LHCN-M2 (cell line): ENCODE measurements at regions not wholly inside any gene's neighbourhood (a gene's known extent, or its start where the extent isn't known, plus 50 kb on each side); places are given as distances from the start of the nearest gene placed in this dataset.

Experiments used
- DNase-seq: peaks from one replicate; pipeline ENCODE4 v3.0.0-alpha.2; 2012; ENCODE audit warnings: low read depth

DNA sequence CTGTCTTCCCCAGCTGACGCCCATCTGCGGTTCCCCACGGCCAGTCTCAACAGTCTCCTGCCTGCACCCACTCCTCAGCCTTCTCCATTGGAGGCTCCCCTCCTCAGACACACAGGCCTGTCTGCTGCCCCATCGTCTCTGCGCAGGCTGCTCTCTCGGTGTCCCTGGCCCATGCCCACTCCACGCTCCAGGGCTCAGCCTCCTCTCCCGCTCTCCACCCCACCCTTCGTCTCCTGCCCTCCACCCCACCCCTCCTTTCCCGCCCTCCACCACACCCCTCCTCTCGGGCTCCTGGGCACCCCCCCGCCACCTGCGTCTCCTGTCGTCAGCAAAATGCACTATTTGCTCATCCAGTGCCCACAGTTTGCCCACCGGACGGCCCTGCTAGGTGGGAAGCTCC lies 119.6 kb upstream of the DIO3 start:
- DNase-seq: no peak

DNA sequence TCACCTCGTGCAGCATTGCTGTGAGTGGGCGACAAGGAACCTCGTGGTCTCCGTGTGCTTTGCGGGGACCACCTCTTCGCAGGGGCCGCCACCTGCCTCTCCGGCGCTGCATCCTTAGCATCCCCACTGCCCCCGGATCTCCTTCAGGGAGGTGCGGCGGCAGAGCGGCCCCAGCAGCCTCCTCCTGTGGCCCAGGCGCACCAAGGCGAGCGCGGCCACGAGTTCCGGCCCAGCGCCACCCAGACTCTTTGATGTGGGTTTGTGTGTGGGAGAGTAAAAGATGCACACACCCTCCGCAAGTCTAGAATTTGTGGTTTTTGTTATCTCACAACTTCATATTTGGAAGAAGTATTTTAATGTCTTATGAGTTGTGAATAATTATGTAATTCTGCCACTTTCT lies 118.8 kb upstream of the DIO3 start:
- DNase-seq: no peak

DNA sequence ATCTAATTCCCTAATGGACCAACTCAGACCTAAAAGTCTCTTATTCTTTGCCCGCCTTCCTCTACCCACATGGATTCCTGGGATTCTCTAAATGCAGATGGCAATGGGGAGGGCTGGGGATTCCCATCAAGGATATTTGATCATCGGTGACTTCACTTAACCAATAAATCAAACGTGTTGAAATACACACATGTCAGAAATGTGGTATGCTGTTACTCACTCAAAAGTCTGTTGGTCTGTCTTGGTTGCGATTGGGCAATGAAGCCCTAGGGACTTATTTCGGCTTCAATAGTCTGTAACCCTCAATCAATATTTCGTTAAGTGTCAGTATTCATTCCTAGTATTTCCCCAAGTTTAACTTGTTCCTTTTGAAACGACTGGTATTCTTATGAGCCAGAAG lies 117.2 kb upstream of the DIO3 start:
- peak; percentile 6 for DNase-seq

DNA sequence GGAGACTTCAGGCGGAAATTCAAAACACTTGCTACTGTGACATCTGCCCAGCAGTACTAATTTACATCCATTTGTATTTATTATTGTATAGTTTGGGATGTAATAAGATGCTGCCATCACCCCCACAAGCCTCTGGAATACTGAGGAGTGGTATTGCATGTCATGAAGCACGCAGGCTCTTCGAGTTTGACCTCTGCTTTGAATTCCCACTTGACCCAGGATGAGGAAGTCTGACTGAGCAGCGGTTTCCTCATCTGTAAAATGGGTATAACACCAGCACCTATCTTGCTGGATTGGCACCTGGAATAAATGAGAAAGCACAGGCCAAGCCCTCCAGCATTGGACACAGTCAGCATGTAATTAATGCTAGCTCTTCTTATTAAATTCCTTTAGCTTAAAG lies 116.0 kb upstream of the DIO3 start:
- DNase-seq: no peak

DNA sequence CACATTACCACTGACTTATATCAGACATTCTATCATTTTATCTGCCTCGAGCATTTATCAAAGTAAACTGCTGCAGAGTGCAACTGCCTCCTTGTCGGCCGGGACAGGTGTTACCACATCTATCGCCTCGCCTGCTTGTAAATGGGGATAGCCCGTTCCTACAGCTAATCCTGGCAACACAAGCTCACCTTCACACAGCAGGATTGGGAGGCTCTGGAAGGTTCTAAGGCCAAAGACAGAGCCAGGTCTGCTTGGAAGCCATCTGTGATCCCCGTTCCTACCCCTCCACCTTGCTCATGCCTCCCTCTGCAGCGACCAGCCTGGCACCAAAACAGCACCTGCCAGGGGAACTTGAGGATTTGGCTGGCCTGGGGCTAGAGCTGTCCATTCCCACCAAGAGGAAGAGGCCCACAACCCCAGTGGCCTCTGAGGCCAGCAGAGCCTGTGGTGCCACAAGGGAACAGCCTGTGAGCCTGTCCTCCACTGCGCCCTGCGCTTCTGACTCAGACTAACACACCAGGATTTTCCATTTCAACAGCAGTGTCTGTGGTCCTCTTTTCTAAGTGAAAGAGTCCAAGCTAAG lies 114.8 kb upstream of the DIO3 start:
- no peak for DNase-seq

DNA sequence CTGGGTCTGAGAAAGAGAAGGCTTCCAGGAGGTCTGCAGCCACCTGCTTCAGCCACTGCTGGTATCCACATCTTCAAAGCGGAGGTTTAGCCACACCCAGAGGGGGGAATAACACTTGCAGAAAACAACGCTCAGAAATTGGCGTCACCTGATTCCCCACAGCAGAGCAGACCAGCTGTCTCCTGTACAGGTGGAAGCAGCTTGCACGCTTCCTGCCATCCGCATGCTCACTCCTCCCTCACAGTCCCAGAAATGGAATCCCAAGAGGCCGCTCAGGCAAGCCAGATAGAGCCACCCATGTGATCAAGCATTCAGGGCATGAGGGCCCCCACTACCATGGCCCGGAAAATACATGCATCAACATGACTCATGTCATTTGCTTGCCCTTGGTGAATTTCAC lies 112.2 kb upstream of the DIO3 start:
- no peak for DNase-seq

DNA sequence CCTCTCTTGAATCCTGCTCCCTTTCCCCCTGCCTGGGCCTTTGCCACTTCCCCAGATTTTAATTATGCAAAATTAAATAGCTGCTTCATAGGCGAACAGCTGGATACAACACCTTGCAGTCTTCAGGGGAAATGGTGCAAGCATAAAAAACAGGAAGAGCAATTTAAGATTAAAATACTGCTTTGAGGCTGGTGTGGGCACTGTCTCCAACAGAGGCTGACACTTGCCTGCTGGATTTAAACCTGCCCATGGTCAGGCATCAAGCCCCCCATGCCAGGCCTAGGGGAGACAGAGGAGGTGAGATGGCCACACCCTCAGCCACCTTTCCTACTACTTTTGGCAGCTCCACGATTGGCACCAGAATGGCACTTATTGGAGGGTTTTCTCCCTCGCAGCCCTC lies 110.1 kb upstream of the DIO3 start:
- DNase-seq: no peak

DNA sequence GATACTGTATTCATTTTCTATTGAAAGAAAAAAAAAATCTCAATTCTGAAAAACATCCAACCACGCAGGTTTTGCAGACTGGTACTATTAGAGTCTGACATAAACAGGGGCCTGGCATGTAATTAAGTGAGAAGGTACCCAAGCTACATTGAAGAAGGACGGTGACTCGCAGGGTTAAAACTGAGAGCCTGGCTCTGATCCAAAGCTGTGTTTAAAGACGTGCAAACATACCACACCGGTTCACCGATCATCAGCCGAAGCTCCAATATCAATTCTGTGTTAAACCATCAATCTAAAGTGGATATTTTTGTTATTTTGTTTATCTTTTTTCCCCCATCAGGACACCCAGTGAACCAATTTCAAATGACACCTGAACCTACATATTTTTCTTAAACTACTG lies 108.1 kb upstream of the DIO3 start:
- no peak for DNase-seq

DNA sequence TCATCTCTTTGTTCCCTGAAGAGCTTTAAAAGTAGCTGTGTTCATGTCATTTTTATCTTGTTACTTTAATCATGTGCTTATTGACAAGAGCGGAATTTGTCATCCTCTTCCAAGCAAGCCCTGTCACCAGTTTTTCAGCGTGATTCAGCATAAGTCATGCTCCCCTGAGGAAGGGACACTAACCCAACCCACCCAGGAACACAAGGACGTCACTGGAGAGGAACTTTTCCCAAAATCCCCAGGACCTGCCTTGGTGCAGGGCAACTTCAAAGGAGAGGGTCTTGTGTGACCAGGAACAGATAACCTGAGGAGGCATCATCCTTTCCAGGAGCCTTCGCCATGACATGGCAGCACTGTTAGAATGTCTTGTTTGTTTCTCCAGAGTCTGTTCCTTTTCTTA lies 107.1 kb upstream of the DIO3 start:
- no peak for DNase-seq

DNA sequence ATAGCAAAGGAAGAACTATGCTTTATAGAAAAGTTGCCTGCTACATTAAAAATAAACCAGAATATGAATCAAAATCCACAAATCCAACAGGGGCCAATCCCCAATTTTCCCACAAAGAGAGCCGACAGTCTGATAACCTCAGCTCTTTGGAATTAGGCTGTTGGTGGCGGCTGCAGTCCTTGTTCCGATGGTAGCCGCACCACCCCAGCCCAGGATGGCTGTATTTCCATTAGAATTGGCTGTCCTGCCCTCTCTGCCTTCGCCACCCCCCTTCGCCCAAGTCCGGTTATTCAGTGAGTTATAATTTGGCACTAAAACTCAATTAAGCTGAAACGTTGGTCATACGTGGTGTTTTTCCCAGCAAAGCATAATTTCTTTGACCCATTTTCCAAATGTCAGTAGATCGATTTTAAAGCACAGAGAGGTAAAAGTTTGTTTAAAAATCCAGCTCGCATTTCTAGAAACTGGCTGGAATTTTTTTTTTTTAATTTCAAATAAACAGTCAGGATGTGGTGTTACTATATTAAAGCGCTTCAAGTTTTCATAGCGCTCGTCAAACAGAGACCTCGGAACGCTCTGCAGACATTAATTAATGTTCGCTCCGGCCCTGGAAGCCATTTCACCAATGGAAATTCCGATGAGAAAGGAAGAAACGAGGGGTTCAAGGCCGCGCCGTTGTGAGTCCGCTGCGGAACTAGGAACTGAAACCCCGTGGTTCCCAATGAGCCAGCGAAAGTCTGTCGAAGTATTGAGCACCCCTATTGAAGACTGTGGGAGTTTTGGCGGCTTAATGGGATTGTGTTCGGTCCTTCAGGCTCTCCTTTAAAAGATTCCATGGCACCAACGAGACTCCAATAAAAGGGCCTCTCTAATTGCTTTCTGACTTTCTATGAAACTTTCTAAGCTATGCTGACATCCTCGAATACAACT lies 104.8 kb upstream of the DIO3 start:
- DNase-seq: no peak

DNA sequence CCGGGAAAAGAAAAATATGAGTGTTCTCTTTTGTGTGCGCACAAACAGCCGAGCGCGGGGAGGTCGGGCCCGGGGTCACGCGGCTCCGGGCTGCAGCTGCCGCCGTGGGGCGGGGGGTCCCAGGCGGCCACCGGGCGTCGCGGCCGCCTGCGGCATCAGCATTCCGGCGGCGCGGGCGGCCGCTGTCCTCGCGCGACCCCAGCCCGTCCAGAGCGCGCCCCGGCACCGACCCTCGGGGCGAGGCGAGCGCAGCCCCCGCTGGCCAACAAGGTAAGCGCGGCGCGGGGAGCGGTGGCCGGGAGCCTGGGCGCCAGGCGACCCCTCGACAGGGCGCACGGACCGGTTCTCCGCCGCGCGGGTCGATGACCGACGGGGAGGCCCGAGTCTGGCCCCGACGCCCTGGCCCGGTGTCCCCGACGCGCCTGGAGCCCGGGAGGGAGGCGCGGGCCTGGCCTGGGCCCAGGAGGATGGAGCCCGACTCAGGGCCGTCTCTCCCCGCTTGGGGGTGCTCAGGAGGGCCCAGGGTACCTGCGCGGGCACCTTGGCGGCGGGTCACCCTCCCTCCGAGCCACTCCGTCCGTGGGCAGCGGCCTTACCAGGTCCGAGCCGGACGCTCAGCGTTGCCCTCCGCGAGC lies 103.9 kb upstream of the DIO3 start:
- no peak for DNase-seq

DNA sequence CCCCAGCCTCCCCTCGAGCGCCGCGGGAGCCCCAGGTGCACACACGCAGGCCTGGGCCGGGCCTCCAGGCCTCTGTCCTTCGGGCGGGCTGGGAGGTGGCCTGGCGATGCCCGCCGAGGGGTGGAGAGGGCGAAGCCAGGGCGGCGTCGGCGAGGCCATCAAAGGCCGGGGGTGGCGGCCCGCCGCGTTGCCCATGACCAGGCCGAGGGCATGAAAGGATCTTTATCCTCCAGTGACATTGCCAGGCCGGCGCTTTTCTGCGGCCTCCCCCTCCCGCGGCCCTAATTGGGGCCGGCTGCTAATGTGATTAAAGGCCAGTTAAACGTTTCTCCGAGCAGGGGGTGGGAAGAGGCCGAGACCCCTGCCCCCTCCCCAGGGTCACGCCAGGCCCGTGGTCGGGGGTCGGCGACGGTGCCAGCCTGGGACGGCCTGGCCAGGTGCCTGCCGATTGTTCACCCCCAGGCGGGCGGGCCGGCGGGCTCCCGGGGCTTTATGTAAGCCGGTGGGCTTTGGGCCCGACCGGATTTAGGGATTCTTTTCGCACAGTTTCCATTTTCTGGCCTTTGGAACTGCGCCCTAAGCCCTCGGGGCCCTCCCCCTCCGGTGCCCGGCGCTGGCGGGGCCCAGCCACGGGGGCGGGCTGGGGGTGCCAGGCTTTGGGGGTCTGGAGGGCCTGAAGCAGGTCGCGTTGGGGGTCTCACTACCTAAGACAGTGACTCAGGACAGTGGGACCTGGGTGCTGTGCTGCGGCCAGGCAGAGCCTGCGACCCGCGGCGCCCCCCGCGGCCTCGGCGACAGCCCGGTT lies 103.2 kb upstream of the DIO3 start:
- DNase-seq: no peak

DNA sequence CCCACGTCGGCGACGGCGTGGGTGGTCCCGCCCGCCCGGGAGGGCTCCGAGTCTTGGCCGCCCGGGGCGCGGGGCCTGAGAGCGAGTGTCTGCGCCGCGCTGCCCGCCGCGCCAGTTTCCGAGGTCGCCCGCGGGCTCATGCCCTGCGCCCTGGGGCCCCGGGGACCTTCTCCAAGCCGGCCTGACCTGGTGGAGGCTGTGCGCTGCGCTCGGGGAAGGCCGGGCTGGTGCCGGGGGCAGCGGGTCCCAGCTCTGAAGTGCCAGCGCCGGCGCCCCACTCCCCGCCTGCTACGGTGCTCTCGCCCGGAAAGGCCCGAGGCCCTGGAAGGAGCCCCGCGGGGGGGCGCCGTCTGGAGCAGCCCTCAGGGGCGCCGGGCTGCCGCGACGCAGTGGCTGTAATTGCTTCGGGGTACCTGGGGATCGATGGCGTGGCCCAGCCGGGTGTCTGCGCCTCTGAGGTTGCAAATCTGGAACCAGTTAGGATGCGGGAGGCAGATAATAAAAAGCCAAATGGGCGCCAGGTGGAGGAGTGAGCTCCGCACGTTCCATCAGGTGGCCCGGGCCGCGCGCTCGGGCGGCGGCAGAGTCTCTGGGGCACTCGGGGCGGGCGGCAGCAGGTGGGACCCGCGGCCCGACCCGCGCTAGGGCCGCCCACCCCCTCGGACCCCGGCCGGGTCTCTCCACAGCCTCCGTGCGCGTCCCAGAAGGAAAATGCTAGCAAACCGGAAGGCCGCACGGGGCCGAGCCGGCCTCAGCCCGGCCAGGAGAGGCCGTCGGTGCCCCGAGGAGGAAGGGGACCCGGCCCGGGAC lies 102.3 kb upstream of the DIO3 start:
- no peak for DNase-seq

DNA sequence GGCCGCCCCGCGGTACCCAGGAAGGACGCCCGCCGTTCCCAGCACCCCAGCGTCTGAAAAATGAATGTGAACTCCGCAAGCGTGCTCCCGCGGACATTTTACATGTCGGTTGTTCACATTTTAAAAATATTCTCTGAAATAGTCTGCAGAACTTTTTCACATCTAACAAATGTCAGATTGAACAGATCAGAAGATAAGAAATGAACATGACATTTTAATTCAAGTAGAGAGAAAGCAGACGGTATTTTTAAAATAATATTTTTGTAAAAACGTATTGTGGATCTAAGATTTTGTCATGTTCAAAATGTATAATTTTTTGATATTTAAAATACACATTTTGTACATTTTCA lies 101.8 kb upstream of the DIO3 start:
- no peak for DNase-seq

DNA sequence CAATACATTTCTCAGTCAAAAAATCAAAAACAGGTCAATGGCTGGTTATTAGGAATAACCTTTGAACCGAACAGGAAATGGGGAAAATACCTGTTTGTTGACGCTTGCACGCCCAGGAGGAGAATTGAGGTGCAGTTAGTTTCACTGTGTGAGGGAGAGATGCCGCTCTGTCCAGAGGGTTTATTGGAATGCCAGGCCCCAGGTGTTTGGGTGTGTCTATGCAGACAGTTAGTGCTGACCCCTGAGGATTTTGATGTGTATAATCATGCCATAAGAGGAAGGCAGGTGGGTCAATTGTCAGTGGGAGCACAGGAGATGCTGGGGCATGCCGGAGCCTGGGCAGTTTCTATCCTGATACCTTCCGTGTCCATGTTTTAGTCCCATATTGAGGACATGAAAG lies 100.8 kb upstream of the DIO3 start:
- no peak for DNase-seq

DNA sequence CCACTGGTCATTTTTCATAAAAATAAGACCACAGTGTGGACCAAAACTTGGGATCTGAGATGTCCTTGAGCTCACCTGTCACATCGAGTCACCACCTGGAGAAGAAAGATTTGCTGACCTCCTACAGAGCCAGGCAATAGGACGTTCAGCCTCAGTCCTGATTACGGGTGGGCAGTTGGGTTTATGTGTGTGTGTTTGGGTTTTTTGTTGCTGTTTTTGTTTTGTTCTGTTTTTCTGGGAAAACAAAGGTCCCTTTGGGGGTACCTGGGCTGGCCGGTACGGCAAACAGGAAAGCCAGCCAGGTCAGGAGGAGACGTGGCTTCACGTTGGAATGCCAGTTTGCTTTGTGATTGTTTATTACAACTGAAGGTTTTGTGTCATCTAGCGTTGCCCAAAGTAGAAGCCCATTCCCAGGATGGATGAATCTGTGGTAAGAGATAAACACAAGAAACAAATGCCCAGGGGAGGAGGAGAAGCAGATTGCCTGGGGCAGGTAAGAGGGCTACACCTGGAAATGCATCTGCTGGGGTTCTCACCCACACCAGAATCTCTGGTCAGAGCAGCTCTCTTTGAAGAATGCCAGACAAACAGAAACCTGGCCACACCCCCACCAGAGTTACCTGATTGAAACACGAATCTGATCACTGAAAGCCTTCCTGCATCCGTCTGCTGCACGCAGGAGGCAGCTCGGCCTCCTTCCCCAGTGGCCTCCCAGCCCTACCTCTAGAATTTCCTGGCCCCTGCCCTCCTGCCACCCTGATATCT lies 100.1 kb upstream of the DIO3 start:
- DNase-seq: no peak

DNA sequence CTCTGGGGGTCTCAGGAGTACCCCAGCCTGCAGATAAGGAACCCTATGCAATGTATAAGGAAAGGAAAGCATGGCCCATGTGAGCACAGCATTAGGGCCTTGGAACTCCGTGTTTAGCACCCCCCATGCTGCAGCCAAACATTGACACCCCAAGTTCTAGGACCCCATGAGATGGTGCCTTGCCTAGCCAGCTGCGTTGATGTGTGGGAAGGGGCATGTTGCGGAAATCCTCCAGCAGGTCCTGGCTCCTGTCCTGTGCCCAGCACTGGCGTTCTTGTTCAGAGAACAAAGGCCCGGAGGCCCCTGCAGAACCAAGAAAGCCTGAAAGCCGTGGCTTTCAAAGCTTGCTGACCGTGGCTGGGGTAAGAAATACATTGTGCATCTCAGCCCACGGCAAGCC lies 99.4 kb upstream of the DIO3 start:
- no peak for DNase-seq

DNA sequence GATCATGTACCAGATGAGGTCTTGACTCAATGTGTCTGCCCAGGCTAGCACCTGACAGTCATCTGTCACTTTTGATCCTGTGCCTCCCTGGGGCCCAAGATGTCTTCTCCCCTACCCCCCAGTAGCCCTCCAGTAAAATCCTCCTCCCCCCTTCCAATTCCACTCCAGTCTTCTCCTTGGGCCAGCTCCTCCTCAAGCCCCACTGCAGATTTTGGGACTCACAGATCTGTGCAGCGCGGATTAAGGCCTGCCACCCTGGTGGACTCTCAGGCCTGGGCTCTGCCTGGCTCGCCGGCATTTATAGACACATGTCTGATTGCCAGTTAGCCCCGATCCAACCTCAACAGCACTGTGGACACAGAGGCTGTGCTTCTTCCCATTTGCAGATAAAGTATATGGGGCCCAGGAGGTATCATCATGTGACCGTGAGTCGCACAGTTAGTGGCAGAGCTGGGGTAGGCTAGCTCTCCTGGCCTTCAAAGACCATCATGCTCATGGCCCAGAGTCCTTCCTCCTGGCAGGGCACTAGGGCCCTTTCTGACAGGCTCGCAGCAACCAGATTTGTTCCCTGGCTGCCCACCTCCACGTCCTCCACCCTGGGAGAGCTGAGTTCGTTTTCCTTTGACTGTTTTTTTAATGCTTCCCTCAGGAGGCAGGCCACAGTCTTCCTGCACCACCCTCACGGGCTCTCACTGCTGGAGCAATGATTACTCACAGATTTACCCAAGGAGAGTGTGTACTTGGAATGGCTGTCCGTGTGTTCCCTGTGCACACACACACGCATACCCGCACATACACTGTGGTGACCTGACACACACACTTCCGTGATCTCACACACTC lies 98.3 kb upstream of the DIO3 start:
- DNase-seq: no peak

DNA sequence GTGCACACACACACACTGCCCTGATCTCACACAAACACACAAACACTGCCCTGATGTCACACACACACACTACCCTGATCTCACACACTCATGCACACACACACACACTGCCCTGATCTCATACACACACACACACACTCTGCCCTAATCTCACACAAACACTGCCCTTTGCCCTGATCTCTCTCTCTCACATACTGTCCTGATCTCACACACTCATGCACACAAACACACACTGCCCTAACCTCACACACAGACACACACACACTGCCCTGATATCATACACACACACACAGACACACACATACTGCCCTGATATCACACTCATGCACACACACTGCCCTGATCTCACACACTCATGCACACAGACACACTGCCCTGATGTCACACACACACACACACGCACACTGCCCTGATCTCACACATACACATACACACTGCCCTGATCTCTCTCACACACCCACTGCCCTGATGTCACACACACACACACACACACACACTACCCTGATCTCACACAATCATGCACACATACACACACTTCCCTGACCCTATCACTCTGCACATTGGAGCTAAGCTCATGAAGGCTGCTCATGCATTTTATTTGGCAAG lies 97.6 kb upstream of the DIO3 start:
- DNase-seq: no peak
